ENCODE measurements at regions not wholly inside any gene's neighbourhood (a gene's known extent, or its start where the extent isn't known, plus 50 kb on each side); places are given as distances from the start of the nearest gene placed in this dataset.

DNA sequence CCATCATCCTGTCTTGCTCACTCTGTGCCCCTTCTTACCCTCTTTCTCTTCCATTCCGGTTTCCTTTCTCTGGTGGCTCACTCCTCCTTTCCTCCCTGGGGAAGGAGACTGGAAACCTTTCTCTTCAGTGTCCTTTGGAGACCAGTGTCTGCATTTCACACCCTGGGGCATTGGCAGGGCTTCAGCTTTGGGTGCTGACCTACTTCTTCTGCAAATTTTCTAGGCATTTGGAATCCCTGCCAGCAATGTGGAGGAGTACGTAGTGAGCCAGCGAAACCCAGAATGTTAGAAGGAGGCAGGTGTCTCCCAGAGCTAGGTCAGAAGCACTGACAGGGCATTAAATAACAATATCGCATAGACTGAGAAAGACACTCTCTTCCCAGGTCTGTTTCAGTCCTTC is 122.2 kb downstream of the SLC28A3 start:
- Histone ChIP-seq H3F3A (ENCODE audit: insufficient read depth, low read length, poor library complexity, severe bottlenecking) (no peaks in the 10 kb centered on the region), H3K27ac (ENCODE audit: low read length) (no peak overlapping the region), H3K27me3 (ENCODE audit: insufficient read depth, low read depth, low read length) (no peaks in the 10 kb centered on the region), H4K20me1 (ENCODE audit: insufficient read depth) (no peaks in the 10 kb centered on the region), H3K4me3 (ENCODE audit: low read length) (no peak overlapping the region), H3K9ac (ENCODE audit: low read length) (no peak overlapping the region), H3K36me3 (ENCODE audit: insufficient read depth, low read length) (no peaks in the 10 kb centered on the region), H3K9me3 (ENCODE audit: low read length) (no peaks in the 10 kb centered on the region), H3K79me2 (replicated peaks; ENCODE audit: insufficient read depth, low read length) (no peaks in the 10 kb centered on the region), H3K9me2 (ENCODE audit: insufficient read depth, low read length) (no peaks in the 10 kb centered on the region), H3K4me2 (ENCODE audit: low read length) (no peak overlapping the region), H2AFZ (ENCODE audit: low read depth, low read length) (no peak overlapping the region)
- no peak for TF ChIP-seq EP300 (conservative IDR thresholded peaks at IDR 0.05; ENCODE audit: poor library complexity, severe bottlenecking)
- no peak for TF ChIP-seq EZH2 (IDR thresholded peaks at IDR 0.05; ENCODE audit: borderline replicate concordance, insufficient read depth, low read length, poor library complexity, severe bottlenecking)
- no peak for TF ChIP-seq RAD21 (conservative IDR thresholded peaks at IDR 0.05)
- no peak for TF ChIP-seq TAF1 (IDR thresholded peaks at IDR 0.05; ENCODE audit: low read depth)
- TF ChIP-seq, protein P1, sequence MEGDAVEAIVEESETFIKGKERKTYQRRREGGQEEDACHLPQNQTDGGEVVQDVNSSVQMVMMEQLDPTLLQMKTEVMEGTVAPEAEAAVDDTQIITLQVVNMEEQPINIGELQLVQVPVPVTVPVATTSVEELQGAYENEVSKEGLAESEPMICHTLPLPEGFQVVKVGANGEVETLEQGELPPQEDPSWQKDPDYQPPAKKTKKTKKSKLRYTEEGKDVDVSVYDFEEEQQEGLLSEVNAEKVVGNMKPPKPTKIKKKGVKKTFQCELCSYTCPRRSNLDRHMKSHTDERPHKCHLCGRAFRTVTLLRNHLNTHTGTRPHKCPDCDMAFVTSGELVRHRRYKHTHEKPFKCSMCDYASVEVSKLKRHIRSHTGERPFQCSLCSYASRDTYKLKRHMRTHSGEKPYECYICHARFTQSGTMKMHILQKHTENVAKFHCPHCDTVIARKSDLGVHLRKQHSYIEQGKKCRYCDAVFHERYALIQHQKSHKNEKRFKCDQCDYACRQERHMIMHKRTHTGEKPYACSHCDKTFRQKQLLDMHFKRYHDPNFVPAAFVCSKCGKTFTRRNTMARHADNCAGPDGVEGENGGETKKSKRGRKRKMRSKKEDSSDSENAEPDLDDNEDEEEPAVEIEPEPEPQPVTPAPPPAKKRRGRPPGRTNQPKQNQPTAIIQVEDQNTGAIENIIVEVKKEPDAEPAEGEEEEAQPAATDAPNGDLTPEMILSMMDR (IDR thresholded peaks at IDR 0.05; ENCODE audit: poor library complexity, severe bottlenecking), result no peak
- no peak for TF ChIP-seq MXI1 (conservative IDR thresholded peaks at IDR 0.05; ENCODE audit: poor library complexity, severe bottlenecking)
- no peak for TF ChIP-seq POLR2AphosphoS5 (IDR thresholded peaks at IDR 0.05)
- TF ChIP-seq, protein P2, sequence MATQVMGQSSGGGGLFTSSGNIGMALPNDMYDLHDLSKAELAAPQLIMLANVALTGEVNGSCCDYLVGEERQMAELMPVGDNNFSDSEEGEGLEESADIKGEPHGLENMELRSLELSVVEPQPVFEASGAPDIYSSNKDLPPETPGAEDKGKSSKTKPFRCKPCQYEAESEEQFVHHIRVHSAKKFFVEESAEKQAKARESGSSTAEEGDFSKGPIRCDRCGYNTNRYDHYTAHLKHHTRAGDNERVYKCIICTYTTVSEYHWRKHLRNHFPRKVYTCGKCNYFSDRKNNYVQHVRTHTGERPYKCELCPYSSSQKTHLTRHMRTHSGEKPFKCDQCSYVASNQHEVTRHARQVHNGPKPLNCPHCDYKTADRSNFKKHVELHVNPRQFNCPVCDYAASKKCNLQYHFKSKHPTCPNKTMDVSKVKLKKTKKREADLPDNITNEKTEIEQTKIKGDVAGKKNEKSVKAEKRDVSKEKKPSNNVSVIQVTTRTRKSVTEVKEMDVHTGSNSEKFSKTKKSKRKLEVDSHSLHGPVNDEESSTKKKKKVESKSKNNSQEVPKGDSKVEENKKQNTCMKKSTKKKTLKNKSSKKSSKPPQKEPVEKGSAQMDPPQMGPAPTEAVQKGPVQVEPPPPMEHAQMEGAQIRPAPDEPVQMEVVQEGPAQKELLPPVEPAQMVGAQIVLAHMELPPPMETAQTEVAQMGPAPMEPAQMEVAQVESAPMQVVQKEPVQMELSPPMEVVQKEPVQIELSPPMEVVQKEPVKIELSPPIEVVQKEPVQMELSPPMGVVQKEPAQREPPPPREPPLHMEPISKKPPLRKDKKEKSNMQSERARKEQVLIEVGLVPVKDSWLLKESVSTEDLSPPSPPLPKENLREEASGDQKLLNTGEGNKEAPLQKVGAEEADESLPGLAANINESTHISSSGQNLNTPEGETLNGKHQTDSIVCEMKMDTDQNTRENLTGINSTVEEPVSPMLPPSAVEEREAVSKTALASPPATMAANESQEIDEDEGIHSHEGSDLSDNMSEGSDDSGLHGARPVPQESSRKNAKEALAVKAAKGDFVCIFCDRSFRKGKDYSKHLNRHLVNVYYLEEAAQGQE (IDR thresholded peaks at IDR 0.05; ENCODE audit: borderline replicate concordance), result no peak
- TF ChIP-seq SMC3 (conservative IDR thresholded peaks at IDR 0.05; ENCODE audit: poor library complexity), result no peak

DNA sequence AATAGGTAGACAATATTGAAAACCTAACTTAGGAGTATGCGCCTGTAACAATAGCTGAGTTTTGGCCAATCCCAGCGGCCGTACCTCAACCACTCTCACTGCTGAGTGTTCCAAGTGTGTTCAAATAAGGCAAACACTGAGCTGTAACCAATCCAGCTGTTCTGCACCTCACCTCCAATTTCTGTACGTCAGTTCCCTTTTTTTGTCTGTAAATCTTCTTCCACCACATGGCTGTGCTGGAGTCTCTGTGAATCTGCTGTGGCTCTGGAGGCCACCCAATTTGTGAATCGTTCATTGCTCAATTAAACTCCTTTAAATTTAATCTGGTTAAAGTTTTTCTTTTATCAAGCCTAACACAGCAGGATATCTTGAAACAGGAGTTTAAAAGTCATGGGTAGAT is 116.3 kb downstream of the SLC28A3 start:
- Histone ChIP-seq H3K27me3 (ENCODE audit: insufficient read depth, low read depth, low read length) (no peaks in the 10 kb centered on the region), H3K36me3 (ENCODE audit: insufficient read depth, low read length) (no peaks in the 10 kb centered on the region), H3K4me3 (ENCODE audit: low read length) (no peak overlapping the region), H3K9me3 (ENCODE audit: low read length) (no peaks in the 10 kb centered on the region), H3K79me2 (replicated peaks; ENCODE audit: insufficient read depth, low read length) (no peaks in the 10 kb centered on the region), H3K27ac (ENCODE audit: low read length) (no peak overlapping the region), H3K9ac (ENCODE audit: low read length) (no peak overlapping the region), H3K9me2 (ENCODE audit: insufficient read depth, low read length) (no peaks in the 10 kb centered on the region), H3F3A (ENCODE audit: insufficient read depth, low read length, poor library complexity, severe bottlenecking) (no peaks in the 10 kb centered on the region), H3K4me2 (ENCODE audit: low read length) (no peak overlapping the region), H2AFZ (ENCODE audit: low read depth, low read length) (no peak overlapping the region), H4K20me1 (ENCODE audit: insufficient read depth) (no peaks in the 10 kb centered on the region)
- TF ChIP-seq SMC3 (conservative IDR thresholded peaks at IDR 0.05; ENCODE audit: poor library complexity) (no peak), TAF1 (IDR thresholded peaks at IDR 0.05; ENCODE audit: low read depth) (no peak)

Small RNAs in the stretch of these regions (small RNA-seq; reads per million reads assigned to genes)
- 0 reads per million in 3 experiments for gene AL390838.2

All from neural cell (in vitro differentiated cells).